ENCODE measurements at regions not wholly inside any gene's neighbourhood (a gene's known extent, or its start where the extent isn't known, plus 50 kb on each side); places are given as distances from the start of the nearest gene placed in this dataset.

DNA sequence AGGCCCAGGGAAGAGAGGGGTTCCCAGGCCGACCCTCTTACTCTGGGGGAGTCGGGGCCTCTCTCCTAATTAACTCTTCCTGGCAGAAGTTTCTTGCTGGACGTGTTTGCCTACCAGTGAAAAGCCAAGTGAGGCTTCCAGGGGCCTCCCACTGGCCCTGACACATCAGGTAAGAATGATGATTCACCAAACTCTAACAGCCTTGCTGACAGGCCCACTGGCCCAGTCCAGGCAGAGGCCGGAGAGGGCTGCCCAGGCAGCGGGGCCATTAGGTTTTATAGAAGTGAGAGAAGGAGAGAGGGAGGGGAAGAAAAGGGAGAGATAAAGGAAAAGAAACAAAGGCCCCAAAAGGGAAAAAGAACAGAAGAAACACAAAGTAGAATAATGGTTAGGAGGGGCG, 50.8 kb upstream of the FOXE1 start:
- Histone ChIP-seq H4K8ac (ENCODE audit: low read depth in 2 of 2, low read length in 2 of 2) (no peak overlapping the region), H3K79me1 (ENCODE audit: low read depth in 1 of 2, low read length in 2 of 2) (no peaks in the 10 kb centered on the region), H2AK5ac (ENCODE audit: low read depth, low read length) (no peak overlapping the region), H3K56ac (ENCODE audit: extremely low read depth, insufficient read depth, low read length) (no peak overlapping the region), H2BK20ac (ENCODE audit: low read depth, low read length) (0 out of 2 replicates have a peak overlapping the region, but pooled peaks have one; percentile 3), H4K20me1 (ENCODE audit: insufficient read depth, low read length) (no peaks in the 10 kb centered on the region), H3K27ac (ENCODE audit: insufficient read depth, low read length) (no peak overlapping the region), H3K9ac (ENCODE audit: low read depth, low read length) (no peak overlapping the region), H2AFZ (replicated peaks; ENCODE audit: low read length, poor library complexity) (peak overlapping the region; percentile 80), H3K27me3 (ENCODE audit: control insufficient read depth, insufficient read depth, low read length) (peaks cover 22% of the 10 kb centered on the region), H3K4me2 (ENCODE audit: low read depth, low read length) (no peak overlapping the region), H3K9me3 (ENCODE audit: control insufficient read depth, insufficient read depth, low read length) (no peaks in the 10 kb centered on the region), H3K4me1 (ENCODE audit: control insufficient read depth, insufficient read depth, low read length) (no peaks in the 10 kb centered on the region), H3K14ac (replicated peaks; ENCODE audit: low read depth, low read length) (no peak overlapping the region), H3K9me1 (ENCODE audit: insufficient read depth, low read length) (no peaks in the 10 kb centered on the region), H4K5ac (ENCODE audit: low read depth, low read length) (no peak overlapping the region; the same call in 1 of the 2 replicates), H2BK5ac (ENCODE audit: low read depth, low read length, poor library complexity, severe bottlenecking) (peak overlapping the region; percentile 23), H3K23ac (ENCODE audit: low read depth, low read length) (no peak overlapping the region), H2BK15ac (ENCODE audit: low read depth, low read length) (no peak overlapping the region), H3K4ac (ENCODE audit: low read depth, low read length) (no peak overlapping the region), H3K4me3 (ENCODE audit: insufficient read depth, low read depth, low read length) (no peak overlapping the region), H3K36me3 (ENCODE audit: control insufficient read depth, insufficient read depth, low read length) (no peaks in the 10 kb centered on the region), H4K91ac (ENCODE audit: insufficient read depth, low read depth, low read length) (no peak overlapping the region), H3K18ac (ENCODE audit: low read depth, low read length) (no peak overlapping the region), H2BK120ac (ENCODE audit: low read depth, low read length) (peak overlapping the region; percentile 39; the same call in 1 of the 2 replicates), H2AK9ac (replicated peaks; ENCODE audit: low read depth, low read length, poor library complexity) (no peak overlapping the region)
- dilution Hi-C loops (cut with HindIII; ENCODE audit: low sequenced_read_pairs, unreplicated experiment) (no loop called here), intact Hi-C loops (cut with micrococcal nuclease) (no loop called here), in situ Hi-C loops (cut with MboI; ENCODE audit: low sequenced_read_pairs) (no loop called here)
- TF ChIP-seq POLR2A (IDR thresholded peaks at IDR 0.05; ENCODE audit: low read depth, low read length) (no peak), ELK1 (IDR thresholded peaks at IDR 0.05; ENCODE audit: borderline replicate concordance, low read depth, low read length) (no peak), CTCF (conservative IDR thresholded peaks at IDR 0.05; ENCODE audit: low read depth, low read length) (no peak), RFX5 (IDR thresholded peaks at IDR 0.05; ENCODE audit: low read depth, low read length) (no peak), RAD21 (IDR thresholded peaks at IDR 0.05; ENCODE audit: low read length) (no peak), FOS (IDR thresholded peaks at IDR 0.05; ENCODE audit: low read depth, low read length) (no peak), MAFK (IDR thresholded peaks at IDR 0.05; ENCODE audit: low read depth, low read length) (no peak), BHLHE40 (IDR thresholded peaks at IDR 0.05; ENCODE audit: low read depth, low read length) (no peak), MAZ (IDR thresholded peaks at IDR 0.05; ENCODE audit: borderline replicate concordance, low read depth, low read length) (no peak)
- no CpG with 5 or more reads among the region's 6 CpGs for WGBS, 2 experiments (ENCODE audit: extremely low coverage in 2 of 2, insufficient read length in 1 of 2)
- no peak for ATAC-seq (ENCODE audit: low read depth)
- peak; percentile 68 for DNase-seq
- ChIA-PET POLR2A (ENCODE audit: unreplicated experiment) (no interaction called here), CTCF (no interaction called here)
- no TSS peak for BruUV-seq (replicated peaks)
